ENCODE measurements at regions not wholly inside any gene's neighbourhood (a gene's known extent, or its start where the extent isn't known, plus 50 kb on each side); places are given as distances from the start of the nearest gene placed in this dataset.

- ChIA-PET CTCF (no interaction called here), POLR2A (no interaction called here)
- intact Hi-C loops (cut with micrococcal nuclease), result no loop called here
- Mint-ChIP-seq H3K4me1 (ENCODE audit: low read depth) (peaks cover 4% of the 10 kb centered on the region), H3K36me3 (ENCODE audit: low read depth) (no peaks in the 10 kb centered on the region), H3K27ac (no peak overlapping the region), H3K4me3 (no peak overlapping the region), H3K27me3 (no peaks in the 10 kb centered on the region), H3K9me3 (no peaks in the 10 kb centered on the region)
- TF ChIP-seq CTCF (IDR thresholded peaks at IDR 0.05), result no peak
- DNase-seq (no peak), ATAC-seq (no peak)
Observed at GRCh38 chr9:38201844-38202243, 132.8 kb upstream of the SHB start.

GRCh38 chr9:38200431-38200830 lies 131.4 kb upstream of the SHB start:
- intact Hi-C loops (cut with micrococcal nuclease), result no loop called here
- H3K36me3 Mint-ChIP-seq (ENCODE audit: low read depth), result no peaks in the 10 kb centered on the region
- H3K4me1 Mint-ChIP-seq (ENCODE audit: low read depth), result peaks cover 4% of the 10 kb centered on the region
- no peaks in the 10 kb centered on the region for H3K27me3 Mint-ChIP-seq
- ChIA-PET CTCF (no interaction called here), POLR2A (interaction anchor here (0.6 kb wide), 1 partner anchor 423 kb away, joined by 4 read pairs; no protein-coding TSS in a partner anchor)
- DNase-seq (no peak), ATAC-seq (no peak)
- H3K27ac Mint-ChIP-seq, result no peak overlapping the region
- no peak overlapping the region for H3K4me3 Mint-ChIP-seq
- no peaks in the 10 kb centered on the region for H3K9me3 Mint-ChIP-seq
- no peak for TF ChIP-seq CTCF (IDR thresholded peaks at IDR 0.05)

- Mint-ChIP-seq H3K9me3 (no peaks in the 10 kb centered on the region), H3K27me3 (no peaks in the 10 kb centered on the region), H3K4me3 (no peak overlapping the region), H3K36me3 (ENCODE audit: low read depth) (no peaks in the 10 kb centered on the region), H3K4me1 (ENCODE audit: low read depth) (no peaks in the 10 kb centered on the region), H3K27ac (no peak overlapping the region)
- ChIA-PET POLR2A (no interaction called here), CTCF (no interaction called here)
- ATAC-seq (no peak), DNase-seq (no peak)
- intact Hi-C loops (cut with micrococcal nuclease), result no loop called here
- no peak for TF ChIP-seq CTCF (IDR thresholded peaks at IDR 0.05)
Observed at GRCh38 chr9:38198140-38198539, 129.1 kb upstream of the SHB start.

- DNase-seq (no peak), ATAC-seq (no peak)
- TF ChIP-seq CTCF (IDR thresholded peaks at IDR 0.05), result no peak
- H3K27me3 Mint-ChIP-seq, result no peaks in the 10 kb centered on the region
- POLR2A ChIA-PET, result no interaction called here
- no peak overlapping the region for H3K27ac Mint-ChIP-seq
- no peaks in the 10 kb centered on the region for H3K4me1 Mint-ChIP-seq (ENCODE audit: low read depth)
- no peaks in the 10 kb centered on the region for H3K36me3 Mint-ChIP-seq (ENCODE audit: low read depth)
- CTCF ChIA-PET, result no interaction called here
- H3K9me3 Mint-ChIP-seq, result no peaks in the 10 kb centered on the region
- intact Hi-C loops (cut with micrococcal nuclease), result no loop called here
- H3K4me3 Mint-ChIP-seq, result no peak overlapping the region
Observed at GRCh38 chr9:38196714-38197113, 127.7 kb upstream of the SHB start.

GRCh38 chr9:38195737-38196161 lies 126.7 kb upstream of the SHB start:
- intact Hi-C loops (cut with micrococcal nuclease), result no loop called here
- no peak for DNase-seq
- no peak for ATAC-seq
- no peaks in the 10 kb centered on the region for H3K36me3 Mint-ChIP-seq (ENCODE audit: low read depth)
- no peaks in the 10 kb centered on the region for H3K9me3 Mint-ChIP-seq
- H3K27ac Mint-ChIP-seq, result no peak overlapping the region
- H3K27me3 Mint-ChIP-seq, result no peaks in the 10 kb centered on the region
- ChIA-PET POLR2A (no interaction called here), CTCF (no interaction called here)
- TF ChIP-seq CTCF (IDR thresholded peaks at IDR 0.05), result no peak
- no peaks in the 10 kb centered on the region for H3K4me1 Mint-ChIP-seq (ENCODE audit: low read depth)
- no peak overlapping the region for H3K4me3 Mint-ChIP-seq
